ENCODE measurements at regions not wholly inside any gene's neighbourhood (a gene's known extent, or its start where the extent isn't known, plus 50 kb on each side); places are given as distances from the start of the nearest gene placed in this dataset.

DNA sequence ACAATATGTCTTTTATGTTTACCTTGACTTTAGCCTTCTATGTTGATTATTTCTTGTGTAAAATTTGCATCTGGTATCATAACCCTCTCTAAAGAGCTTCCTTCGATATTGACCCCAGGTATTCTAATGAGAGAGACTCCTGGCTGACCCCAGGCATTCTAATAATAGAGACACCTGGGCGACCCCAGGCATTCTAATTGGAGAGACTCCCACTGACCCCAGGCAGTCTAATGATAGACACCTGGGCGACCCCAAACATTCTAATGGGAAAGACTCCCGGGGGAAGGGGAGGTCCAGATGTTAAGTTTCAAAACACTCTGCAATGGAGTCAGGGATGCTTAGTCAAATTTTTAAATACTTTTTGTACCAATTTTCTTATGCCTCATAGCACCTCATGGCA, 726.4 kb downstream of the COL12A1 start:
- TF ChIP-seq, protein P1, sequence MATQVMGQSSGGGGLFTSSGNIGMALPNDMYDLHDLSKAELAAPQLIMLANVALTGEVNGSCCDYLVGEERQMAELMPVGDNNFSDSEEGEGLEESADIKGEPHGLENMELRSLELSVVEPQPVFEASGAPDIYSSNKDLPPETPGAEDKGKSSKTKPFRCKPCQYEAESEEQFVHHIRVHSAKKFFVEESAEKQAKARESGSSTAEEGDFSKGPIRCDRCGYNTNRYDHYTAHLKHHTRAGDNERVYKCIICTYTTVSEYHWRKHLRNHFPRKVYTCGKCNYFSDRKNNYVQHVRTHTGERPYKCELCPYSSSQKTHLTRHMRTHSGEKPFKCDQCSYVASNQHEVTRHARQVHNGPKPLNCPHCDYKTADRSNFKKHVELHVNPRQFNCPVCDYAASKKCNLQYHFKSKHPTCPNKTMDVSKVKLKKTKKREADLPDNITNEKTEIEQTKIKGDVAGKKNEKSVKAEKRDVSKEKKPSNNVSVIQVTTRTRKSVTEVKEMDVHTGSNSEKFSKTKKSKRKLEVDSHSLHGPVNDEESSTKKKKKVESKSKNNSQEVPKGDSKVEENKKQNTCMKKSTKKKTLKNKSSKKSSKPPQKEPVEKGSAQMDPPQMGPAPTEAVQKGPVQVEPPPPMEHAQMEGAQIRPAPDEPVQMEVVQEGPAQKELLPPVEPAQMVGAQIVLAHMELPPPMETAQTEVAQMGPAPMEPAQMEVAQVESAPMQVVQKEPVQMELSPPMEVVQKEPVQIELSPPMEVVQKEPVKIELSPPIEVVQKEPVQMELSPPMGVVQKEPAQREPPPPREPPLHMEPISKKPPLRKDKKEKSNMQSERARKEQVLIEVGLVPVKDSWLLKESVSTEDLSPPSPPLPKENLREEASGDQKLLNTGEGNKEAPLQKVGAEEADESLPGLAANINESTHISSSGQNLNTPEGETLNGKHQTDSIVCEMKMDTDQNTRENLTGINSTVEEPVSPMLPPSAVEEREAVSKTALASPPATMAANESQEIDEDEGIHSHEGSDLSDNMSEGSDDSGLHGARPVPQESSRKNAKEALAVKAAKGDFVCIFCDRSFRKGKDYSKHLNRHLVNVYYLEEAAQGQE (IDR thresholded peaks at IDR 0.05; ENCODE audit: insufficient read depth in 1 of 2, low read depth in 2 of 2, low read length in 2 of 2), result no peak
- no peak for TF ChIP-seq POLR2AphosphoS5 (IDR thresholded peaks at IDR 0.05; ENCODE audit: low read depth, low read length)
- no peak for TF ChIP-seq SIN3A (IDR thresholded peaks at IDR 0.05; ENCODE audit: borderline replicate concordance, insufficient read depth, low read length)
- TF ChIP-seq TAF1 (IDR thresholded peaks at IDR 0.05; ENCODE audit: borderline replicate concordance, insufficient read depth, low read length), result no peak
- TF ChIP-seq FOXP2 (optimal IDR thresholded peaks at IDR 0.05; ENCODE audit: borderline replicate concordance, extremely low read depth, extremely low read length, insufficient read depth), result no peak

All from PFSK-1 (cell line).